GM19328 (cell line): ENCODE measurements at regions not wholly inside any gene's neighbourhood (a gene's known extent, or its start where the extent isn't known, plus 50 kb on each side); places are given as distances from the start of the nearest gene placed in this dataset.

Experiments used
- ATAC-seq: cut with Tn5 transposase; IDR thresholded peaks from one replicate; pipeline ENCODE4 v1.9.1; 2021; ENCODE audit warnings: mild to moderate bottlenecking, moderate library complexity; ENCODE audit not compliant: unreplicated experiment

DNA sequence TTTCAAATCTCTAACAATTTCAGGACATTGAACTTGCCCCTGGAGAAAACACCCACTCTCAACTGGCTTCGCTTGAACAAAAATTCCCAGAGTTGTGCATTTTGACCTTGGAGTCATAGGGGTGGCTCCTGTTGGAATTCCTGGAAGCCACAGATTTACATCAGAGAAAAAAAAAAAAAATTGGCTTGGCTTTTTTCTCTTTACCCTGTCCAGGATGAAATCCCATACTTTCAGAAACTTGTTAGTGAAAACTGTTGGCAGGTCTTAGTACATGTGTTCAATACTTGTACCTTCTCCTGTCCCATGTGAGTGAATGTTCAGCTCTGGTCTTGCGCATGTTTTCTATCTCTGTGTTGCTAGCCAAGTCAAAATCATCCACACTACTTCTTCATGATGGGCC is 228.8 kb downstream of the TGFB2 start:
- ATAC-seq, result no peak

DNA sequence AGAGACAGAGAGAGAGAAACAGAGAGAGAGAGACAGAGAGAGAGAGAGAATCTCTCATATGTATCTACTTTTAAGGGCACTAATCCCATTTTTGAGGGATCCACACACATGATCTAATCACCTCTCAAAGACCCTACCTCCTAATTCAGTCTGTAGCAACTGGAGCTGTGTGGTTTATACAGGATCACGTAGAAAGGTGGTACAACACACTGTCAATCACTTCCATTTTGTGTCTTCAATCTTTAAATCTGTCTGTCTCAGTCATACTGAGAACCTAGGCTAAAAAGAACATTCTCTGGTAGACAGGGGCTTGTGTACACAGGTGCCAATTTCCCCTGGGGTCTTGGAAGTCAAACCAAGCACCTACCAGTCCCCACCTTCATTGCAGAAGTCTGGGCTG is 229.9 kb downstream of the TGFB2 start:
- ATAC-seq, result no peak

- ATAC-seq, result no peak
These were observed 230.7 kb downstream of the TGFB2 start for GRCh38 chr1:218575856-218576255.

- ATAC-seq, result no peak
These were observed 237.5 kb downstream of the TGFB2 start for GRCh38 chr1:218582646-218583045.

- ATAC-seq, result no peak
These were observed 239.5 kb downstream of the TGFB2 start for GRCh38 chr1:218584418-218585155.

GRCh38 chr1:218585511-218586184 is 240.5 kb downstream of the TGFB2 start:
- no peak for ATAC-seq

GRCh38 chr1:218587900-218588299 is 242.8 kb downstream of the TGFB2 start:
- no peak for ATAC-seq

DNA sequence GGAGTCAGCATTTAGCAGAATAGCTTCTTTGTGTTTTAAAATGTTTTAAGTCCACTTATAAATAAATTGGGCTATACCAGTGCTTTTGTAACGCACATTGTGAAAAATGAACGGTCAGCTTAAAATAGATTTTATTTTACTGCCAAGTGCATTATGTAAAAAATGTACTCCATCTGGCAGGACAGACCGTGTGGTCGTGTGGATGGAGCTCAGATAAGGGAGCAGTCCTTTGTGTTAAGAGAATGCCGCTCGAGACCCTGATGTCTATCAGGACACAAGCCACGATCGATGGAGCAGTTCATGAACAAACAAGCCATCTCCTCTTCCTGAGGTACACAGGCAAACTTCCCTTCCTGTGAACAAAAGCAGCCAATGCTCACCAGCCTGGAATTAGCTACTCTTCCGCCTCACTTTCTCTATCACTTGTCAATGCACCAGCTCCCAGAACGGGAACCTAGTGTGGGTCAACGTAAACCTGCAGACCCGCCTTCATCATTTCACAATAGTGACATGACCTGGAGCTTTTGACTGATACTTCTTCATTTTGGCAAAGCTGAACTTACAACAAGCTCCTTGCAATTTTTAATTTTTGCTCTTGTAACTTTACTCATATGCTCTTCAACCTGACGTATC is 243.5 kb downstream of the TGFB2 start:
- no peak for ATAC-seq

DNA sequence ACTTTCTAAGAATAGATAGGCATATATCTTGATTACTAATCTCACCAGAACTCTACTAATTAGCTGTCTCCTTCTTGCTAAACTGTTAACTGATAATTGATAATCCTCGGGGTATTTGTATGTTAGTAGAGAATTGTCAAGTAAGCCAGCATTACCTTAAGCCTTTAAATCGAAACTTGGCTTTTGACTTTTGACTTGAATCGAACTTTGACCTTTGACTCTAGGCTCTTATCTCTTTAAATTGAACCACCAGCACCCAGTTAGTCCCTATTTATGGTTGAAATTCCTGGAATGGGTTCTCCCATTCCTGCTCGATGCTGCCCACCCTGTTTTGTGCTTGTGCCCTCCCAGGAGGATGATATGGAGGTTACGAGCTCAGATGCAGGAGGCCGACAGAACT is 244.4 kb downstream of the TGFB2 start:
- ATAC-seq, result no peak

- no peak for ATAC-seq
These were observed 246.8 kb downstream of the TGFB2 start for GRCh38 chr1:218591966-218592365.

DNA sequence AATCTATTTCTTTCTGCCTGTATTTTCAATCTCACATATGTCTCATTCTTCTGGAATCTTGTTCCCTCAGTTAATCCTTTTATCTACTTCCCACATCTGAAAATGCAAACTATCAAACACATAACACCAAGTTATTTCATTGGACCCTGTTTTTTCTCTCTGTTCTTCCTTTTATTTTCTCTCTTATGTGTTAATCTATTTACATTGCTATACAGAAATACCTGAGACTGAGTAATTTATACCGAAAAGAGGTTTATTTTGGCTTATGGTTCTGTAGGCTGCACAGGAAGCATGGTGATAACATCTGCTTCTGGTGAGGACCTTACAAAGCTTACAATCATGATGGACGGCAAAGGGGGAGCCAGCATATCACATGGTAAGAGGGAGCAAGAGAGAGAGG is 247.6 kb downstream of the TGFB2 start:
- ATAC-seq, result no peak

DNA sequence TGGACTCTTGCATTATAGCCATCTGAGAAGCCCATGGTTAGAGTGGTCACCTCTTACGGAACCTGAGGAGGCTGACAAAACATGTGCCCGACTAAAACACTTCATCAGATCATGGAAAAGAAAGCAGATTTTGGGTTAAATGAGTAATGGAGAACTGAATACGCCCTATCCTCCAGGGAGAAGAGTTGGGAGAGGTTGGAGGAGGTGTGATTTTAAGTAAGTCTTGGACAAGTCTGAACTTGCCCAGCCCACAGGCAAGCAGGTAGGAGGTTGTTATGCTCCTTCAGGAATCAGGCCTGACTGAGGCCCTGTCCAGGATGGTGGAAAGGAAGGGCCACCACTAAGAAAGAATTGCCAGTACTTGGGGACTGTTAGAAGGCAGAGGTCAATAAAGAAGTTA is 255.8 kb downstream of the TGFB2 start:
- no peak for ATAC-seq

- no peak for ATAC-seq
These were observed 259.1 kb downstream of the TGFB2 start for GRCh38 chr1:218604217-218604616.

DNA sequence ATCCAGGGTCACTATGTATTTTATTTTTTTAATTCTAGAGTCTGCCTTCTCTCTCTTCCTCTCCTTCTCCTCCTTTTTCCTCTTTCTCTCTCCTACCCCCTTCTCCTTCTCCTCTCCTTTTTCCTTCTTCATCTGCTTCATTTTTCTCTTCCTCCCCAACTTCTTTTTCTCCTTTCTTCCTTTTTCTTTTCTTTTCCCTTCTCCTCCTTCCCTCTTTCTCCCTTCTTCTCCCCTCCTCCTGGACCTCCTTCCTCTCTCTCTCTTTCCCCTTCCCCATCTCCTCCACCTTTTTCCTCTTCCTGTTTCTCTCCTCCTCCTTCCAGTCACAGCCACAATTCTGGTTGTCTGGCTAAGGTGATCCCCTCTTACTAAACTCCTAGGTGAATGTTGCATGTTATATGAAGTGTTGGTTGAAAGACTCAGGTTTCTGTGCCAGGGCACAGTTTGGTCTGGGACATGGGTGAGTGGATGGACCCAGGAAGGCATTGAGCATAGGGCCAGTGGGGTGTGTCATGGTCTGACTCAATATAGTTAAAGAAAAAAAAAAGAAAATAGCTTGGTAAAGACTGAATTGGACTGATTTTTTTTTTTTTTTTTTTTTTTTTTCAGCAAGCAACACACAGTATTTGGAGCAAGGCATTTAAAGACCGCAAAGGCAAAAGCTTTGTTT is 266.9 kb downstream of the TGFB2 start:
- no peak for ATAC-seq

DNA sequence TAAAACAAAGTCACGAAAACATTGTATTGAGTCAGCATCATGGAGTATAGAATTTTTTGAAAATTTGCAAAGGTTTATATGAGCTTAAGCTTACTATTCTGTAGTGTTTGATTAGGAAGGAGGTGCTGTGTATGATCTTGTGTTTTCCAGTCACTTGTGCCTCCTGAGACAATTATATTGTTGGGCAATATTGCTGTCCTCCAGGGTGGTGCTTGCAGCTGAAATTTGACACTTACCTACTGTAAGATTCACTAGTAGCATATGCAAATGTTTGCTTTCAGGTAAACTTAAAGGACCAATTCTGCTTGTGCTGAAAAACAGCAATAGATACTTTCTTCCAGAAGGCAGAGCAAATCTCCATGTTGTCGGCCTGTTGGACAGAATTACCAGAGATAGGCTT is 268.0 kb downstream of the TGFB2 start:
- ATAC-seq, result no peak

- no peak for ATAC-seq
These were observed 268.9 kb downstream of the TGFB2 start for GRCh38 chr1:218614031-218614430.

DNA sequence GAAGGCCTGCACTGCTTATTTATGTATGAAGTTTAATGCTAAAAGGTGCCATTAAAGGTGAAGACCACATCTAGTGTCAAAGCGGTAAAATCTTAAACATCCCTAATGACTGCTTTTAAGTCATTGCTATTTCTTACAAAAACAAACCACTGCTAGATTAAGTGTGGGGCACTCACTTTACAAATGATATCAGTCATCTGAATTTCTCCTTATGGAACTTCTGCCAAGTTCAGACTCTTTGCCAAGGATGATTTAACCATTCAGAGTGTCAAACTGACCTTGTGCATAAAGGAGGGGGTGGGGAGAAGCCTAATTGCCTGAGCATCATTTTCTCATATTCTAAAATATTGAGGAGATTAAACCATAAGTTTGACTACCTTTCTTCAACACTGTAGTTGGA is 271.5 kb downstream of the TGFB2 start:
- ATAC-seq, result no peak

DNA sequence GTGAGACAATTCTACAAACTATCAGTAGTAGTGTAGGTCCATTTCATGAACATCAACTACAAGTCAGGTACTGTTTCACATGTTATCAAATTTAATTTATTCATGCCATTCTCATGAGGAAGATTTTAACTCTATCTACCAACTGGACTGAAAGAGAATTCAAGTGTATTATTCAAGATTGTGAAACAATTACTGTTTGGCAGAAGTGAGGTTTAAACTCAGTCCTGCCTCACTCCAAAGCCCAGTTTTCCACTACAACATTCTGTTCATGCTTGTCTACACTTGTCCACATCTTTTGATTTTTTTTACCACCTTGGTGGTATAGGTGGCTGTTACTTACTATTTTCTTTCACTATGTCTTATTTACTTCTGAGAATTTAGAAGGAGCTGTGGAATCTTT is 272.9 kb downstream of the TGFB2 start:
- ATAC-seq, result no peak

DNA sequence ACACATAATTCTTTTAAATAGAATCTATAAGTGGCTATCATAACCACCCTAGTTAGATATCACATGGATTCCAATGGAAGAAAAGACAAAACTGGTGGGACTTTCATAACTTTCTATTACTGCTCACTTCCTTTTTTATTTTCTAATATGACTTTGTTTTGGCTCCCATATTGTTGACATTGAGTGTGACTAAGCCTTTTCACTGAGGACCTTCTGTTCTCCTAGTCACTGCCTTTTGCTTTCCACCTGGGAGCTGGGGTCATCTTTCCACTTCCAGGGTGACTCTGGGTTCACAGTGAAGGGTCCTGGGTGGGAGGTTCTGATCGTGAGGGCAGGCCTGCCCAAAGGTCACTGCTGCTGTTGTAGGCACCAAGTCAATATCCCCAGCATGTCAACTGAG is 275.8 kb downstream of the TGFB2 start:
- ATAC-seq, result no peak

DNA sequence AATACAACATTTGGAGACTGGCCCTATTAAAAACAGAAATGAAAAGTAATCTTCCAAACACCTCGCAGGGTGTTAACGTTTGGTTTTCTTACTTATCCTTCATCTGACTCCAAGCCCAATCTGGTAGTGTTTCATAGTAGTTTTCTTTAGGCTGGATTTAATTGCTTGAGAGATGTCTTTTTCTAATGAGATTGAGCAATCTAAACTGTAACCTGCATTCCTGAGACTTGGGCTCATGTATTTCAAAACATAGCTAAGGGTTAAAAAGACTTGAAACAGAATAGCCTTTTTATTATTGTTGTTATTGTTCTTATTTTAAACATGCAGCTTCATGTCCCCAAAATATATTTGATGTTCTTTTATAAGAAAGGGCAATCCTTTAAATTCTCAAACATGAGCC is 278.9 kb downstream of the TGFB2 start:
- no peak for ATAC-seq

DNA sequence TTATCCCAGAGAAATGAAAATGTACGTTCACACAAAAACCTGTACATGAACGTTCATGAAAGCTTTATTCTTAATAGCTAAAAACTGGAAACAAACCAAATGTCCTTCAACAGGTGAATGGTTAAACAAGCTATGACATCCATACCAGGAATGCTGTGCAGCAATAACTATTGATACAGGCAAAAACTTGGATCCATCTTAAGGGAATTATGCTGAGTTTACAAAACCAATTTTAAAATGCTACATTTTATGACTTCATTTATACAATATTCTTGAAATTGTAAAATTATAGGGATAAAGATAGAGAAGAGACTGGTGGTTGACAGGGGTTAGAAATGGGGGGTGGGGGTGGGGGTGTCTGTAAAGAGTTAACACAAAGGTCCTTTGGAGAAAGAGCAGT is 280.3 kb downstream of the TGFB2 start:
- no peak for ATAC-seq
